H1 (cell line): ENCODE measurements at regions not wholly inside any gene's neighbourhood (a gene's known extent, or its start where the extent isn't known, plus 50 kb on each side); places are given as distances from the start of the nearest gene placed in this dataset.

ENCODE experiments used
- CEBPB ChIP-seq: IDR thresholded peaks from 2 replicates; pipeline ENCODE4 v1.6.1; 2012; ENCODE audit warnings: low read depth, low read length
- CHD7 ChIP-seq: fragments of 300-600 bp; sonication (generic); IDR thresholded peaks from 2 replicates; pipeline ENCODE4 v1.7.1; 2012; ENCODE audit warnings: low read length, moderate library complexity, mild to moderate bottlenecking, inconsistent platforms; ENCODE audit not compliant: insufficient replicate concordance
- EZH2 ChIP-seq: fragments of 200-600 bp; sonication (generic); IDR thresholded peaks from 2 replicates; pipeline ENCODE4 v1.7.1; 2012; ENCODE audit warnings: low read depth, mild to moderate bottlenecking, moderate library complexity, low read length, inconsistent platforms; ENCODE audit not compliant: severe bottlenecking
- KDM1A ChIP-seq: fragments of 200-600, 300-600 bp; sonication (generic); IDR thresholded peaks from 2 replicates; pipeline ENCODE4 v1.7.1; 2016; ENCODE audit warnings: mild to moderate bottlenecking, low read length, borderline replicate concordance
- NANOG ChIP-seq: IDR thresholded peaks from 2 replicates; pipeline ENCODE4 v1.6.1; 2011; ENCODE audit warnings: low read length, low read depth, mild to moderate bottlenecking, inconsistent platforms; ENCODE audit not compliant: insufficient read depth, poor library complexity, severe bottlenecking
- PHF8 ChIP-seq: fragments of 200-600 bp; sonication (generic); conservative IDR thresholded peaks from 2 replicates; pipeline ENCODE4 v1.7.1; 2012; ENCODE audit warnings: low read depth, mild to moderate bottlenecking, inconsistent platforms, low read length, moderate library complexity
- RXRA ChIP-seq: IDR thresholded peaks from 2 replicates; pipeline ENCODE4 v1.6.1; 2011; ENCODE audit warnings: low read depth, mild to moderate bottlenecking, low read length, moderate library complexity; ENCODE audit not compliant: insufficient read depth
- USF2 ChIP-seq: IDR thresholded peaks from 2 replicates; pipeline ENCODE4 v1.6.1; 2011; ENCODE audit warnings: low read length, improper control_type of control experiment

- TF ChIP-seq CHD7, result no peak
- TF ChIP-seq USF2, result no peak
- TF ChIP-seq KDM1A, result no peak
- TF ChIP-seq NANOG, result no peak
- TF ChIP-seq PHF8, result no peak
- TF ChIP-seq RXRA, result no peak
- TF ChIP-seq EZH2, result no peak
- no peak for TF ChIP-seq CEBPB
Observed at GRCh38 chr15:59751552-59752413, 62.7 kb upstream of the BNIP2 start (continued).
